ENCODE measurements at regions not wholly inside any gene's neighbourhood (a gene's known extent, or its start where the extent isn't known, plus 50 kb on each side); places are given as distances from the start of the nearest gene placed in this dataset.

DNA sequence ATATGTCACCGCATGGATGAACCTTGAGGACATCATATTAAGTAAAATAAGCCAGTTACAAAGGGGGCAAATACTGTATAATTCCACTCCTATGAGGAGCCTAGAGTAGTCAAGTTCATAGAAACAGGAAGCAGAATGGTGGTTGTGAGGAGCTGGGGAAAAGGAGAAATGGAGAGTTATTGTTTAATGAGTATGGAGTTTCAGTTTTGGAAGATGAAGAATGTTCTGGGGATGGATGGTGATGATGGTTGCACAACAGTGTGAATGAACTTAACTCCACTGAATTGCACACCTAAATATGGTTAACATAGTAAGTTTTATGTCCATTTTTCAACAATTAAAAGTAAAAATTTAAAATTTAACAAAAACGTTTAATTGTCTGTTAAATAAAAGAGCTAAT is 220.9 kb upstream of the JUN start:
- no peaks in the 10 kb centered on the region for H3K9me1 ChIP-seq (ENCODE audit: control insufficient read depth, extremely low read depth, insufficient read depth, low read length)
- H3K27ac ChIP-seq (ENCODE audit: control insufficient read depth, insufficient read depth, low read length) = no peak overlapping the region
- no peaks in the 10 kb centered on the region for H3K9me3 ChIP-seq (ENCODE audit: control insufficient read depth, low read depth, low read length)
- no peak for FAIRE-seq
- H4K20me1 ChIP-seq (ENCODE audit: control insufficient read depth, extremely low read depth, insufficient read depth, low read length) = no peaks in the 10 kb centered on the region
- TF ChIP-seq, protein P1, sequence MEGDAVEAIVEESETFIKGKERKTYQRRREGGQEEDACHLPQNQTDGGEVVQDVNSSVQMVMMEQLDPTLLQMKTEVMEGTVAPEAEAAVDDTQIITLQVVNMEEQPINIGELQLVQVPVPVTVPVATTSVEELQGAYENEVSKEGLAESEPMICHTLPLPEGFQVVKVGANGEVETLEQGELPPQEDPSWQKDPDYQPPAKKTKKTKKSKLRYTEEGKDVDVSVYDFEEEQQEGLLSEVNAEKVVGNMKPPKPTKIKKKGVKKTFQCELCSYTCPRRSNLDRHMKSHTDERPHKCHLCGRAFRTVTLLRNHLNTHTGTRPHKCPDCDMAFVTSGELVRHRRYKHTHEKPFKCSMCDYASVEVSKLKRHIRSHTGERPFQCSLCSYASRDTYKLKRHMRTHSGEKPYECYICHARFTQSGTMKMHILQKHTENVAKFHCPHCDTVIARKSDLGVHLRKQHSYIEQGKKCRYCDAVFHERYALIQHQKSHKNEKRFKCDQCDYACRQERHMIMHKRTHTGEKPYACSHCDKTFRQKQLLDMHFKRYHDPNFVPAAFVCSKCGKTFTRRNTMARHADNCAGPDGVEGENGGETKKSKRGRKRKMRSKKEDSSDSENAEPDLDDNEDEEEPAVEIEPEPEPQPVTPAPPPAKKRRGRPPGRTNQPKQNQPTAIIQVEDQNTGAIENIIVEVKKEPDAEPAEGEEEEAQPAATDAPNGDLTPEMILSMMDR (optimal IDR thresholded peaks at IDR 0.05 in 1 of 3, IDR thresholded peaks at IDR 0.05 in 1 of 3, conservative IDR thresholded peaks at IDR 0.05 in 1 of 3; ENCODE audit: extremely low read depth in 1 of 3, insufficient read depth in 2 of 3, low read length in 3 of 3) = no peak
- TF ChIP-seq EZH2 (IDR thresholded peaks at IDR 0.05; ENCODE audit: low read length) = no peak
- H3K4me3 ChIP-seq (ENCODE audit: control insufficient read depth in 2 of 3, extremely low read depth in 1 of 3, insufficient read depth in 2 of 3, low read depth in 1 of 3, low read length in 3 of 3) = no peak overlapping the region
- H3K36me3 ChIP-seq (ENCODE audit: control insufficient read depth in 2 of 2, extremely low read depth in 1 of 2, insufficient read depth in 2 of 2, low read length in 2 of 2) = no peaks in the 10 kb centered on the region
- no peak overlapping the region for H2AFZ ChIP-seq (ENCODE audit: control insufficient read depth, low read length)
- H3K4me1 ChIP-seq (ENCODE audit: control insufficient read depth, extremely low read depth, insufficient read depth, low read length) = peaks cover 6% of the 10 kb centered on the region
- no peak overlapping the region for H3K9ac ChIP-seq (ENCODE audit: control insufficient read depth, extremely low read depth, insufficient read depth, low read length)
- H3K27me3 ChIP-seq (ENCODE audit: control insufficient read depth, extremely low read depth, insufficient read depth, low read length) = no peaks in the 10 kb centered on the region
- H3K4me2 ChIP-seq (ENCODE audit: control insufficient read depth, extremely low read depth, insufficient read depth, low read depth, low read length) = no peak overlapping the region
- H3K79me2 ChIP-seq (ENCODE audit: control insufficient read depth, insufficient read depth, low read length) = no peaks in the 10 kb centered on the region
- dilution Hi-C loops (cut with MboI; ENCODE audit: extremely low pct_ligation_motif_present, low sequenced_read_pairs) = no loop called here
- DNase-seq (ENCODE audit: low read depth, low spot score) = no peak

DNA sequence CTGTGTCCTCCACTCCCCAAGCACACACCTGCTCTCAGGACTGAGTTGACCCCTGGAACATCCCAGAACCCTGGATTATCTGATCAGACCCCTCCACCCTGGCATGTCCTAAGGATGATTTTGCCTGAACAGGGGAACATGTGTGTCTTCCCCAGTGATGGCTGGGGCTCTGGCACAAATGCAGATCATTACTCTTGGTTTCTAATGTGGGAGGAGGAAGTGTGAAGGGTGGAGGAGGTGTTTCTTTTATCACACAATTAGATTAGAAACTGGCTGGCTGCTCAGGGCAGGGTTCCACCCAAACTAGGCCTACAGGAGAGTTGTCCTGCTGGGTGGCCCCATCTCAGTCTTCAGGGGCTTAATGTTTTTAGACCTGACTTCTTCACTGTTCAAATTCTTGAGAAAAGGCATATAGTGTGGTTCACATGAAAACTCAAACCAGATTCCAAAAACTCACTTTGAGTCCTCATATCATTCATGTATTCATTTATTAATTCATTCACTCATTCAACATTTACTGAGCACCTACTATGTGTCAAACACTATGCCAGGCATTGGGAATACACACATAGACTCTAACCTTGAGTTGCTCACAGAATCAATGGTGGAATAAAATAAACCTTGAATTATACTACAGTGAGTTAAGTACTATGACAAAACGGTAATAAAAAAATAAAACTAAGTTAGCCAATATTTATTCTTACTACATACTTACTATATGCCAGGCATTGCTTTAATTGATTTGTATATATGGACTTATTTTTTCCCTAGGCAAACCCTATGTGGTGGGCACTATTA is 221.8 kb upstream of the JUN start:
- DNase-seq (ENCODE audit: low read depth, low spot score) = no peak
- no peak overlapping the region for H3K4me3 ChIP-seq (ENCODE audit: control insufficient read depth in 2 of 3, extremely low read depth in 1 of 3, insufficient read depth in 2 of 3, low read depth in 1 of 3, low read length in 3 of 3)
- FAIRE-seq = no peak
- H3K4me2 ChIP-seq (ENCODE audit: control insufficient read depth, extremely low read depth, insufficient read depth, low read depth, low read length) = no peak overlapping the region
- no peak overlapping the region for H2AFZ ChIP-seq (ENCODE audit: control insufficient read depth, low read length)
- H4K20me1 ChIP-seq (ENCODE audit: control insufficient read depth, extremely low read depth, insufficient read depth, low read length) = no peaks in the 10 kb centered on the region
- no peaks in the 10 kb centered on the region for H3K79me2 ChIP-seq (ENCODE audit: control insufficient read depth, insufficient read depth, low read length)
- no peaks in the 10 kb centered on the region for H3K9me1 ChIP-seq (ENCODE audit: control insufficient read depth, extremely low read depth, insufficient read depth, low read length)
- TF ChIP-seq EZH2 (IDR thresholded peaks at IDR 0.05; ENCODE audit: low read length) = no peak
- TF ChIP-seq, protein P1 (optimal IDR thresholded peaks at IDR 0.05 in 1 of 3, IDR thresholded peaks at IDR 0.05 in 1 of 3, conservative IDR thresholded peaks at IDR 0.05 in 1 of 3; ENCODE audit: extremely low read depth in 1 of 3, insufficient read depth in 2 of 3, low read length in 3 of 3) = no peak
- H3K4me1 ChIP-seq (ENCODE audit: control insufficient read depth, extremely low read depth, insufficient read depth, low read length) = peaks cover 6% of the 10 kb centered on the region
- no peak overlapping the region for H3K27ac ChIP-seq (ENCODE audit: control insufficient read depth, insufficient read depth, low read length)
- no peaks in the 10 kb centered on the region for H3K36me3 ChIP-seq (ENCODE audit: control insufficient read depth in 2 of 2, extremely low read depth in 1 of 2, insufficient read depth in 2 of 2, low read length in 2 of 2)
- H3K27me3 ChIP-seq (ENCODE audit: control insufficient read depth, extremely low read depth, insufficient read depth, low read length) = no peaks in the 10 kb centered on the region
- dilution Hi-C loops (cut with MboI; ENCODE audit: extremely low pct_ligation_motif_present, low sequenced_read_pairs) = no loop called here
- no peak overlapping the region for H3K9ac ChIP-seq (ENCODE audit: control insufficient read depth, extremely low read depth, insufficient read depth, low read length)
- H3K9me3 ChIP-seq (ENCODE audit: control insufficient read depth, low read depth, low read length) = no peaks in the 10 kb centered on the region
